ENCODE measurements at regions not wholly inside any gene's neighbourhood (a gene's known extent, or its start where the extent isn't known, plus 50 kb on each side); places are given as distances from the start of the nearest gene placed in this dataset.

DNA sequence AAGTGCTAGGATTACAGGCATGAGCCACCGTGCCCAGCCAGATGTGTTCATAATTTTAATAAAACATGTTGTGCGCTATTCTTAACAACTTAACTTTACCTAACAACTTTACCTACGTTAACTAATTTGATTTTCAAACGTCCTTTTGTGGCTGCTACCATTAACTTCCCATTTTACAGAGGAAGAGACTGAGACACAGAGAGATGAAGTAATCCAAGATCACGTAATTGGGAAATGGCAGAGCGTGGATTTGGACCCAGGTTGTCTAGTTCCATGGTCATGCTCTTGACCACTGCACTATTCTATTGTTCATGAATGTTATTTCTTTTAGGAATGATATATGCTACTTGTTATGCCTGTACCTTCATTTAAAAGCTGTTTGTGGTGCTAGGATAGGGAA lies 80.3 kb upstream of the MTPN start:
- DNase-seq = no peak

DNA sequence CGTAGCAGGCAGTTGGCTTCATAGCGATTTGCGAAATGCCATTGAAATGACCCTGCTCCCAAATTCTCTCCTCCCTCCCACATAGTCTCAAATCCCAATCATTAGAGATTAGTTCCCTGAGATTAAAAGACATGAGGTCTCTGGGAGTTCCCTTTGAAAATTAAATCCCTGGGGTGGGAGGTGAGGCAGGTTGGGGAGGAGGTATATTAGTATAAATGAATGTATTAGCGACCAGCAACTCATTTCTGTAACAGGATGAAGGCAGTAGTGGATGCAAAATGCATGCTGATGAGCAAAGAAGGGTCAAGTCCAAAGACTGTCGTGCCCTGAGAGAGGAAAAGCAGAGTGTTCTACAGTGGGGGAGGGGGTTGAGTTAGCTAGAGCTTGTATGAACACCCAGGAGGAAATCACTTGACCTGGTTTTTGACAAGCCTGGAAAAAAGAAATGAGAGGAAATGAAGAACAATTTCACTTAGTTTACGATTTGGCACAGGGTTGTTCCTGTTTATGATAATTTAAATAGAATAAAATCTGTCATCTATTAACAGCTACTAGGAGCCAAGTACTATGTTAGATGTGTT lies 79.6 kb upstream of the MTPN start:
- DNase-seq = no peak

GRCh38 chr7:136055266-136055665 lies 78.1 kb upstream of the MTPN start:
- no peak for DNase-seq

DNA sequence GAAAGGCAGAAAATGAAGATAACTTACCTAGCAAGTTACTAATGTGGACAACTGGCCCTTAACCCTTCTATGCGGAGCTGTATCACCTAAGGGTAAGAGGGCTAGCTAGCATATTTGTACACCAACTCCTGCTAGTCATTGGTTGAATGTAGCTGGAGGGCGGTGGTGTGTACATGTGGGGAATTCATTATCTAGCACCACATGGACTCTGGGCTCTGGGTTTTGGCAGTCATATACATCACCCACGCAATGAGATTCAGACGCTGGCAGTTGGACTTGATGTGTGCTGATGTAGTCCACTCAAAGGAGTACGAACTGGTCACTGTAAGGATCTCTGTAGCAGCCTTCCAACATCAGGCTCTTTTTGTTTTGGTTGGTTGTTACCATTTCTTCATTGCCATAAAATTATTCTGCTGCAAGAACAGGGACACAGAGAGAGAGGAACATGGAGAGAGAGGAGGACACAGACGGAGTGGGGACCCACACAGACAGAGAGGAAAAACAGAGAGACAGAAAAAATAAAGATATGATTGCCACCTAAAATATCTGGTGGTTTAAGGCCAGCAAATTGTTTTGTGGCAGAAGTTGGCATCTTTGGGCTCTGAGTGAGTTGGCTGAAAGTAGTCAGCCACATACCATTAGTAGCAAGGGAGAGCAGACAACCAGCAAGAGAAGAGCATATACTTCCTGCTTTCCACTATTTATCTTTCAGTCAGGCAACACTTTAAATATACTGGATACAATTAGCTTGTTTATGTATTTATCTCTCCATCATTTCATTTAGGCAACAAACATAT lies 76.7 kb upstream of the MTPN start:
- DNase-seq = no peak

- DNase-seq = no peak
Observed at GRCh38 chr7:136051203-136051928, 74.2 kb upstream of the MTPN start.

DNA sequence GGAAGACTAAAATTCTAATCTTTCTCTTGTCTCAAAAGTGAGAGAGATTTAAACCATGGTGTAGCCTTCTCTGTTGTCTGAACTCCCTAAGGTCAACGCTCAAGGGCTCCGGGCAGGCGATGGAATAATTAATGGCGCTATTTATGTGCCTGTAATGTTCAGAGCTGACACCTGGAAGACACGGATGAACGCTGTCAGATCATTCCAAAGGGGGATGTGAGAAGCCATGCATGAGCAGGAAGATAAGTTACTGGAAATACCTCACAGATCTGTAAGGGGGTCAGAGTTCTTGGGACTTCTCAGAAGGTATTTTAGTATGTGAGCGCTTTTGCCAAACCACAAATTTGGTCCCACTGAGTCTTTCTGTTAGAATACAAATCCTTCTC lies 73.3 kb upstream of the MTPN start:
- no peak for DNase-seq

DNA sequence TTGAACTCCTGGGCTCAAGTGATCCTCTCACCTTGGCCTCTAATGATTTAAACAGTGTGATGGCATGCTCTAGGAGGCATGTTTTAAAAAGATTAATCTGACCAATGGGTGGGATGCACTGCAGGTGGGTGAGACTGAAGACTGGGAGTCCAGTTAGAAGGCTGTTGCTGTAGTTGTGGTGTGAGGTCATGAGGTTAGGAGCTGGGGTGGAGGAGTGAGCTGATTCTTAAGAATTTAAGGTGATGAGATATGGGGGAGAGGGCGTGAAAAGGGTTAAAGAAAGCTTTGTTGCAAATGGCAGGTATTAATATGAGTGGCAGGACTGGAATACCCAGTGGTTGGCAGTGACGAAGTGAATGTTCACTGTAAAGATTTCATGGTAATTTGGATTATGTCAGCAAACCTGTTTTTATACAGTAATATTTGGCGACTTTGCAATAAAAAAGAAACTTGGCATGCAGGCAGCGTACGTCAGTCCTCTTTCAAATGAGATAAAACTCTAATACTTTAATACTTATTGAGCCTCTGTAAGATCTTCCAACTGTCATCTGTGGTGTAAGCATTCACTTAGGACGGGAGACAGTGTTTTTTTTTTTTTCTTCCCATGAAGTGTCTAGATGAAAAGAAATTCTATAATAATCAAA lies 72.8 kb upstream of the MTPN start:
- DNase-seq = no peak

- no peak for DNase-seq
Observed at GRCh38 chr7:136049117-136049516, 72.0 kb upstream of the MTPN start.

- no peak for DNase-seq
Observed at GRCh38 chr7:136046548-136046947, 69.4 kb upstream of the MTPN start.

GRCh38 chr7:136045992-136046391 lies 68.8 kb upstream of the MTPN start:
- no peak for DNase-seq

- DNase-seq = no peak
Observed at GRCh38 chr7:136045181-136045580, 68.0 kb upstream of the MTPN start.

DNA sequence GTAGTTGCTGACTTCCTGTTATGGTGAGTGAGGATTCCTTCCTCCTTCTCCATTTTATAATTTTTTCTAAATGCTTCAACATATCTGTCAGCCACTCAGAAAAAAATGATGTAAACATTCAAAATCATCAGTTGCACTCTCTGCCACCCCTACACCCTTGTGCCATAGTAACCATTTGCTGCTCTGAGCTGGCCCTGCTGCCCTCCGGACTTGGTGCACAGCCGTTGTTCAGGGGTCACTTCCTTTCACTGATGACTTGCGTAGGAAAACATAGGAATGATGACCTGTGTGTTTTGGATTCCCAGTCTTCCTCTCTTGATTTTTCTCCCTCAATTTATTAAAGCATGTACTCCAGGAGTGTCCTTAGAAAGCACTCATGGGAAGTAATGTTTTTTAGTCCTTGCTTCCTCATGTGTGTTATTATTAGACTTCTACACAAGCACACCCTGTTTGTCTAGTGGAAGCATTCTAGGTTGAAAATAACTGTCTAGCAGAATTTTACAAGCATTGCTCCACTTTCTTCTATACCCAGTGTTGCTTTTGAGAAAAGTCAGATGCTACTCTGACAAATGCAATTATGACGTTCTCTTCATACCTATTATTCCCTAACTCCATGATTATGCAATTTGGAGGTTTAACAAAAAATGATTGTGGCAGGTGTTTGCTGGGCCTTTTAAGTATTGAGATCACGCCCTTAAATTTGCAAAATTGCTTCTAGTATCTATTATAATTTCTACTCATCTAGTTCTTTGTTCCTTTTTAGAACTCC lies 62.6 kb upstream of the MTPN start:
- no peak for DNase-seq

DNA sequence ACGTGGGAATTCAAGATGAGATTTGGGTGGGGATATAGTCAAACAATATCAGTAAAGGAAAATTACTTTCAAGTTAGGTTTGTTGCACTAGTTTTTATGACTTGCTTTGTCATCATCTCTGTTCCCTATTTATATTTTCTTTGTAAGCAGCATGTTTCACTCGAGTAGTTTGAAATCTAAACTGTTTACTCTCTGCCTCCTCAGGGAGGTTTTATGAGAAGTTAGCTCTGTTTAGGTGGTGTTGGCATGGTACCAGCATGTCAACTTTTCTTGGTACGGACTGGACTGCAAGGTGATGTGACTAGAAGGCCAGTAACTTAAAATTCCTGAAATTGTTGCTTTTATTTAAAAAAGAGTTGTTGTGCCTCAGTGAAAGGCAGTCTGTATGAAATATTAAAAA lies 59.2 kb upstream of the MTPN start:
- DNase-seq = no peak

DNA sequence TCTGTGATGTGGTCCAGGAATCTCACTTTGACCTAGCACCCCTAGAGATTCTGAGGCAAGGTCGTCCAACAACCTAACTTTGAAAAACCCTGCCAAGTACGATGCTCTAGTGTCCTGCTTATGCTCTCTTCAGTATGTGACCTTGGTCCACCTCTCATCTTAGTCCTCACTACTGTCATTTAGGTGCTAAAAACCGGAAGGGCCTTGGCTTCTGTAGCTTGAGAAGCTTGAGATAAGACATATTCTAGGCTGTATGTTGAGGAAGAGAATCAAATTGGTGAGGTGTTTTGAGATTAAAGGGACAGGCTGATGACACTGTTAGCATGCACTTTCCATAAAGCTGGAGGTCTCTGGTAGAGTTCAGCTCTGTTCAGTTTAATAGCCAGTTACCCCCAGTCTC lies 57.0 kb upstream of the MTPN start:
- no peak for DNase-seq

DNA sequence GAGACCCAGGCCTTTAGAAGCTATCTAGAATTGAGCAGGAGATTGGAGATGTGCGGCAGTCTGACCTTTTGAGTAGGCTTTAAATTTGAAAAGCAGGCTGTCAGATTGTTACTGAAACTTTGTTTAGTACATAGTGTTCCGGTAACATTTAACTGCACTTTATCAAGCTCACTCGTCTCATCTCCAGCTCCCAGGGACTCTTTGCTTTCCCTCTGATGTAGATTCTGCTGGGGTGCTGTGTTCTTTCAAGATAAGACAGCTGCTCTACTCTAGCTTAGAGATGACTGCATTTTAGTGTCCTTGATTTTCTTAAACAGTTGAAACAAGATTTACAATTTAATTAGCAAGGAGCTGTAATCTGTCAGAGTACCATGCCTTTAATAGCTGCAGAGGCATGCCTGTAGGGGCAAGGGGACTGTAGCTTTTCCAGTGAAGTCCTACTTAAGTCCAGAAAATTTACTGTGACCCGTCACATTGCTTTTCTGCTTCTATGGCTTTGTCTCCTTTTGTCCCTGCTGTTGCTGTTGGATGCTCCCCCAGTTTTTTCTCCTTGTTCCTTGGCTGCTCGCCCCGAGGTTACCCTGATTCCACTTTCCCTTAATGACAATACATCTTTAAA lies 56.4 kb upstream of the MTPN start:
- no peak for DNase-seq

DNA sequence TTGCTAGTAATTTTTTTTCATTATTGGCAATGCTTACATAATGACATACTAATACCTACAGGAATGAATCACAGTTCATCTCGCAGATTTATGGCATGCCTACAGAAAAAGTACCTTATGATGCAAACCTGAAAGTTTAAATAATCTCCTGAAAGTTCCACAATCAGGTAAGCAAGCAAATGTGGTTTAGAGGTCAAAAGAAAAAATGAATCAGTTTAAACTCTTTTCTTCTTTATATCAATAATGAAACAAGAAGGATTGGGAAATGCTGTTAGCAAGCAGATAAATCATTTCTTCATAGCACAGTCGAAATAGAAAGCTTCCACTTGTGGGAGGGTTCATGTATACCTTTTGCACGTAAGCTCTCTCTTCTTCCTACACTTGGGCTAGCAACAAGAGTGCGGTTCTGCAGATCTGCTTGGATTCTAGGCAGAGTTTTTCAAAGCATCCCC lies 53.7 kb upstream of the MTPN start:
- DNase-seq = no peak

DNA sequence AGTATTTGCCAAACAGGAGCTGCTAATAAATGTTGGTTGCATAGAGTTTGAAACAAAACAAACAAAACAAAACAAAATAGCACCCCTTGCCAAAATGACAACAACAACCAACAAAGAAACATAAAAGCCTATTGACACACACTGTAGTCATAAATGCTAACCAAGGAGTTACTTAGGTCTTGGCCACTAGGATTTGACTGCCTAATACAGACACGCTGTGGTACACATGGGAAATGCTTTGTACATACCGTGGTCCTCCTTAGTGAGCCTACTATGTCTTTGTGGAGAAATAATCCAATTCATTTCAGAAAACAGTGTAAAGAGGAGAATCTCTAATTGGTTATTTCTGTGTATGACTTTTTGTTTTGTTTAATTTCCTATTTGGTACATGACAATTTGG lies 53.2 kb upstream of the MTPN start:
- DNase-seq = no peak

- DNase-seq = no peak
Observed at GRCh38 chr7:136027160-136027559, 50.0 kb upstream of the MTPN start.
